ENCODE measurements at regions not wholly inside any gene's neighbourhood (a gene's known extent, or its start where the extent isn't known, plus 50 kb on each side); places are given as distances from the start of the nearest gene placed in this dataset.

DNA sequence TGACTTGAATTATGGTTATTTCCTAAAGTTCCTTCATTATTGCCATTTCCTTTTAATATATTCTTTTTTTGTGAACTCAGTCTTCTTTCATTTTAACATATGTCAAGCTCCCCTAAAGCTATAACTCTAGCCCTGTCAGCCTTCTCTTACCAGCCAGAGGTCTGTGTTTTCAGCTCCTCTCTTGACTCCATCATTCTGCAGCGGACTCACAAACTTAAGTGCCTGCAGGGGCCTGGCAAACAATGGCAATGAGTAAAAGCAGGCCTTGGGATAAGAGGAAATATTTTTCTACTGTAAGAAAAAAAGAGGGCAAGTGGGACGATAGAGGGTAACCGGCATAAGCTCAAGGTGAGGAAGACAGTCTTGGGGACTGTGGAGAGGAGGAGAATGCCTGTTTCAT is 424.5 kb upstream of the RGS6 start:
- intact Hi-C loops (cut with DNase I) = no loop called here
- DNase-seq = no peak
- Histone ChIP-seq H3K27ac (no peak overlapping the region), H3K4me3 (no peak overlapping the region), H3K36me3 (peaks cover under 1% of the 10 kb centered on the region), H3K27me3 (ENCODE audit: low read depth) (no peaks in the 10 kb centered on the region), H3K4me1 (no peaks in the 10 kb centered on the region), H3K9me3 (no peaks in the 10 kb centered on the region)
- ATAC-seq = no peak
- TF ChIP-seq CTCF (IDR thresholded peaks at IDR 0.05) = no peak

DNA sequence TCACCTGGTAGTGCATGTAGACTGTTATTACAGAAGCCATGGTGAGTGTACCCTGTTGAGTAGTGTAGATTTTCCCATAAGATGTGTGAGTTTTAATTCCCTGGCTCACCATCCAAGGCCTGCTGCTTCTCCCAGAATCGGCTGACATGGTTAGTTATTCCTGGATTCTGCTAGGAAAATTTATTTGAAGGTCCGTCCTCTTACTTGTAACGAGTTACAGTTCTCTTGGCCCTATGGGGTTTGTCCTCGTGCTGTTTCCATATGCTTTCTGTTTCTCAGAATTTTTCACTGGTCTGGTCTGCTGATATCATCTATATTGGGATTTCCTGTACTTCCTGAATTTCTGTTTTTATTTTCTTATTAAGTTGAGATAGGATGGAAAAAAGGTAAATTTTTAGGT is 423.3 kb upstream of the RGS6 start:
- Histone ChIP-seq H3K27me3 (ENCODE audit: low read depth) (no peaks in the 10 kb centered on the region), H3K4me1 (no peaks in the 10 kb centered on the region), H3K36me3 (peaks cover 8% of the 10 kb centered on the region), H3K4me3 (no peak overlapping the region), H3K9me3 (no peaks in the 10 kb centered on the region), H3K27ac (no peak overlapping the region)
- intact Hi-C loops (cut with DNase I) = no loop called here
- DNase-seq (no peak), ATAC-seq (no peak)
- TF ChIP-seq CTCF (IDR thresholded peaks at IDR 0.05) = no peak

DNA sequence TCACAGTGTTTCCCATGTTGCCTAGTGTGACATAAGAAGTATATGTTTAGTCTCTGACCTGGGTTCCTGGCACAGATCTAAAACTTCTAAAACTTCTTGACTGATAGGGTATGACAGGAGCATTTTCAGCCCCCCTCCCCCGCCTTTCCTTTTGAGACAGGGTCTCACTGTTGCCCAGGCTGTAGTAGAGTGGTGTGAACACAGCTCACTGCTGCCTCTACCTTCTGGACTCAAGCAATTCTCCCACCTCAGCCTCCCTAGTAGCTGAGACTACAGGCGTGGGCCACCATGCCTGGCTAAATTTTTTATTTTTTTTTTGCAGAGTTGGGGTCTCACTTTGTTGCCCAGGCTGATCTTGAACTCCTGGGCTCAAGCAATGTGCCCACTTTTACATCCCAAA is 421.1 kb upstream of the RGS6 start:
- ATAC-seq (no peak), DNase-seq (no peak)
- no peak for TF ChIP-seq CTCF (IDR thresholded peaks at IDR 0.05)
- no peak overlapping the region for H3K4me3 ChIP-seq
- no peak overlapping the region for H3K27ac ChIP-seq
- intact Hi-C loops (cut with DNase I) = no loop called here
- H3K36me3 ChIP-seq = peaks cover 8% of the 10 kb centered on the region
- H3K4me1 ChIP-seq = no peaks in the 10 kb centered on the region
- no peaks in the 10 kb centered on the region for H3K27me3 ChIP-seq (ENCODE audit: low read depth)
- H3K9me3 ChIP-seq = no peaks in the 10 kb centered on the region

DNA sequence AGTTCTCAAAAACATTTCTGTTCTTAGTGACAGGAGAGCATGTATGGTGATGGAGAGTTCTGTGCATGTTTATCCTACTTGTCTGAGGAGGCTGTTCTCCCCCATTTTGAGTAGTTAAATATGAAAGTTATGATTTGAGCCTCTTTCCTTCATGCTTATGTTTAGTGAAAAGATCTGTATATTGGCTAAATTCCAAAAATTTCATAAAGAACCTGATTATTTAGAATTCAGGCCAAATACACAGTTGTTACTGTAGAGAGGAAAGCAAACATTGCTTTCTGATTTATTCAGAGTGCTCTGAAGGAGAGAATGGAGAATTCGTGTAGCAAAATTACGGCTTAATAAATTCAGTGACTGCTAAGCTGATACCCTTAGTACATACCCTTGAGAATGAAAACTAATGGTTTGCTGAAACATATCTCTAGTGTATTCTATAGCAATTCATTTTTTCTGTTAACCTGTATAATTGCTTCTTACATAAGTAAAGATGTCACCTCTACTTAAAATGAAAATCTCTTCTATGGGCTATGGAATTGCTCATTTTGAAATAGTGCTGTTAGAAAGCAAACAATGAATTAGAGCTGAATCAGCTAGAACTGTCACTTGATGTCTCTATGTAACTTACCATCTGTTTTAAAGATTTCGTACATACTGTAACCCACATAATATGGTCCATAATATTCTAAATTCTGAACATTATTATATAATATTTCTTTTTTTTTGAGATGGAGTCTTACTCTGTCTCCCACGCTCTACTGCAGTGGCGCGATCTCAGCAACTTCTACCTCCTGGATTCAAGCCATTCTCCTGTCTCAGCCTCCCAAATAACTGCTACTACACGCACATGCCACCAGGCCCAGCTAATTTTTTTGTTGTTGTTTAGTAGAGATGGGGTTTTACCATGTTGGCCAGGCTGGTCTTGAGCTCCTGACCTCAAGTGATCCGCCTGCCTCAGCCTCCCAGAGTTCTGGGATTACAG is 417.0 kb upstream of the RGS6 start:
- no peaks in the 10 kb centered on the region for H3K4me1 ChIP-seq
- no peak for DNase-seq

More for the DNA sequence above, 417.0 kb upstream of the RGS6 start:
- Histone ChIP-seq H3K9me3 (no peaks in the 10 kb centered on the region), H3K4me3 (no peak overlapping the region), H3K27ac (no peak overlapping the region), H3K27me3 (ENCODE audit: low read depth) (no peaks in the 10 kb centered on the region), H3K36me3 (peaks cover 8% of the 10 kb centered on the region)
- TF ChIP-seq CTCF (IDR thresholded peaks at IDR 0.05) = no peak
- intact Hi-C loops (cut with DNase I) = no loop called here
- no peak for ATAC-seq
